ENCODE measurements at regions not wholly inside any gene's neighbourhood (a gene's known extent, or its start where the extent isn't known, plus 50 kb on each side); places are given as distances from the start of the nearest gene placed in this dataset.

GRCh38 chrX:16444353-16444752 lies 205.6 kb upstream of the S100G start:
- no peak for DNase-seq (ENCODE audit: low read depth in 2 of 2)

- DNase-seq (ENCODE audit: low read depth in 2 of 2) = peak; percentile 12 to 13
Measured at GRCh38 chrX:16445166-16445752, 204.7 kb upstream of the S100G start.

GRCh38 chrX:16451334-16451733 lies 198.6 kb upstream of the S100G start:
- DNase-seq (ENCODE audit: low read depth in 2 of 2) = no peak

- no peak for DNase-seq (ENCODE audit: low read depth in 2 of 2)
Measured at GRCh38 chrX:16454926-16455325, 195.0 kb upstream of the S100G start.

- DNase-seq (ENCODE audit: low read depth in 2 of 2) = no peak
Measured at GRCh38 chrX:16457239-16457638, 192.7 kb upstream of the S100G start.

GRCh38 chrX:16458208-16458607 lies 191.8 kb upstream of the S100G start:
- DNase-seq (ENCODE audit: low read depth in 2 of 2) = no peak

- DNase-seq (ENCODE audit: low read depth in 2 of 2) = no peak
Measured at GRCh38 chrX:16459008-16459407, 190.9 kb upstream of the S100G start.

GRCh38 chrX:16461968-16462367 lies 188.0 kb upstream of the S100G start:
- no peak for DNase-seq (ENCODE audit: low read depth in 2 of 2)

GRCh38 chrX:16462912-16463311 lies 187.0 kb upstream of the S100G start:
- no peak for DNase-seq (ENCODE audit: low read depth in 2 of 2)

GRCh38 chrX:16464369-16464768 lies 185.6 kb upstream of the S100G start:
- no peak for DNase-seq (ENCODE audit: low read depth in 2 of 2)

- no peak for DNase-seq (ENCODE audit: low read depth in 2 of 2)
Measured at GRCh38 chrX:16465081-16465876, 184.7 kb upstream of the S100G start.

- no peak for DNase-seq (ENCODE audit: low read depth in 2 of 2)
Measured at GRCh38 chrX:16466640-16467432, 183.1 kb upstream of the S100G start.

GRCh38 chrX:16469870-16470269 lies 180.1 kb upstream of the S100G start:
- no peak for DNase-seq (ENCODE audit: low read depth in 2 of 2)

- no peak for DNase-seq (ENCODE audit: low read depth in 2 of 2)
Measured at GRCh38 chrX:16472345-16472744, 177.6 kb upstream of the S100G start.

- no peak for DNase-seq (ENCODE audit: low read depth in 2 of 2)
Measured at GRCh38 chrX:16474511-16474910, 175.4 kb upstream of the S100G start.

GRCh38 chrX:16476009-16476408 lies 173.9 kb upstream of the S100G start:
- DNase-seq (ENCODE audit: low read depth in 2 of 2) = no peak

- DNase-seq (ENCODE audit: low read depth in 2 of 2) = no peak
Measured at GRCh38 chrX:16476692-16477091, 173.3 kb upstream of the S100G start.

GRCh38 chrX:16479206-16479869 lies 170.6 kb upstream of the S100G start:
- no peak for DNase-seq (ENCODE audit: low read depth in 2 of 2)

- DNase-seq (ENCODE audit: low read depth in 2 of 2) = no peak
Measured at GRCh38 chrX:16480049-16480448, 169.9 kb upstream of the S100G start.

GRCh38 chrX:16484338-16484737 lies 165.6 kb upstream of the S100G start:
- peak; percentile 10 to 12 for DNase-seq (ENCODE audit: low read depth in 2 of 2)

GRCh38 chrX:16487620-16488385 lies 162.2 kb upstream of the S100G start:
- DNase-seq (ENCODE audit: low read depth in 2 of 2) = no peak
